DMS79 treated with DMSO at 0.1 percent for 48 hours (cell line): ENCODE measurements at regions not wholly inside any gene's neighbourhood (a gene's known extent, or its start where the extent isn't known, plus 50 kb on each side); places are given as distances from the start of the nearest gene placed in this dataset.

ENCODE experiments used
- DNase-seq: peaks from one replicate; lab custom pipeline; 2025; lab: John Stamatoyannopoulos, UW

DNA sequence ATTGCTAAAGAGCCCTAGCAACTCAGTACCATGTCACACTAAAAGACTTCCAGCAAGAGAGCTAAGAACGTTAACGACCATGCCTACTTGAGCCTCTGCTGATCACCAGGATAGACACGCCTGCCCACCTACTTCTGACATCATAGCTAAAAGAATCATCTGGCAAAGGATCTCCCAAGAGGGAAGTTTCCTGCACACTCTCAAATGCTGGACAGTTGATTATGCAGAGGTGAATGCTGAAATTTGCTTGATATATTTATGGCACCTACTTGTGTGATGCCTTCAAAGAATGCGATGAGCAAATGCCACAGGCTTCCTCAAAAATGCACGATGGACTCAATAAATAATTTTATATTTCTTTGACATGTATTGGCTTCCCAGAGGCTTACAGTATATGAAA, 113.6 kb downstream of the GALC start:
- no peak for DNase-seq

- DNase-seq = no peak
These were observed 114.0 kb downstream of the GALC start for GRCh38 chr14:87878959-87879358.

- DNase-seq = no peak
These were observed 115.1 kb downstream of the GALC start for GRCh38 chr14:87877877-87878276.

DNA sequence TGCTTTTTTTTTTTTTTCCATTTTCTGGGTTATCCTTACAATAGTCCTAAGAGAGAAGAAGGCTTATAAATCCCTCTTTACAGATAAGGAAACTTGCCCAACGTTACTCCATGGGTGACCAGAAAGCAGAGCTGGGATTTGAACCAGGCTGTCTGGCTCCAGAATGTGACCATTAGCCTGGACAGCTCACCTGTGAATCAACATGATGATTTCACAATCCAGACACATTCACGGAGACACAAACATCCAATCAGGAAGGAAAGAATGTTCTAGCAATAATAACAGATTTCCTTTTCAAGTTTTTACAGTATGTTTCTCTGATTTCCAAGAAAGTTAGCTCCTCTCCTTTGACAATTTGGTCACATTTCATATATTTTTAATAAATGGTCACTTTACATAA, 118.3 kb downstream of the GALC start:
- DNase-seq = no peak

- no peak for DNase-seq
These were observed 119.2 kb downstream of the GALC start for GRCh38 chr14:87873741-87874140.

DNA sequence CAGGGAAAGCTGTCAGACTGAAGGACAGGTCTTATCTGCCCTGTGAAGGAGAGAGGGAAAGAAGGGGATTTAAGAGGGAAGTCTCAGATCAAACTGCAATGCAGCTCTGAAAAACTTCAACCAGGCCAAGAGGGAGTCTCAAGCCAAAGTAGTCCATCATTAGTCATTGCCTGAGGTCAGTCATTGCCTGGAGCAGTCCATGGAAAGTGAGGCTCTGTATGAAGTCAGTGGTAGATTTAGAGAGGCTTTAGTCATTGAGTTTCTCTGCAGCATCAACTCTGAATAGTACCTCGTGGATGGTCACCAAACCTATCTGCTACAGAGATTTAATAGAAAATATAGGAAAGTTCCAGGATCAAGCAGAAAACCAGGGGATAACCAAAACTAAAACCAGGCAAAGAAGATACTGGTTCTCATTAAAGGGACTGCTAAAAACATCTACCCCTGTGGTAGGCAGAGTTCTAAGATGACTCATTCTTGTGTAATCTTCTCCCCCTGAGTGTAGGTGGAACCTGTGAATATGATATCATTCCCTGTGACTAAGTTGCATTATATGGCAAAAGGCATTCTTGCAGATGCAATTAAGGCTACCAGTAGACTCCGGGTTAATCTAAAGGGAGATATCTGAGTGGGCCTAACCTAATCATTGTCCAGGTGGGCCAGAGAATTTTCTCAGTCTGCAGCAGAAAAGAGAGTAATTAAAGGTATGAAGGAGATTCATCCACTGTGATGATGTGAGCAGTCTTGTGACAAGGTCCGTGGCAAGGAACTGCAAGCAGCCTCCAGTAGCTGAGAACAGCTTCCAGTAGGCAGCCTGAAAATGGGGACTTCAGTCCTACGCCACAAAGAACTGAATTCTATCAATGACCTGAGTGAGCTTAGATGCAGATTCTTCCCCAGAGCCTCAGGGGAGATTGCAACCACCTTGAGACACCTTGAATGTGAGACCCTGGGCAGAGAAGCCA, 123.1 kb downstream of the GALC start:
- no peak for DNase-seq

DNA sequence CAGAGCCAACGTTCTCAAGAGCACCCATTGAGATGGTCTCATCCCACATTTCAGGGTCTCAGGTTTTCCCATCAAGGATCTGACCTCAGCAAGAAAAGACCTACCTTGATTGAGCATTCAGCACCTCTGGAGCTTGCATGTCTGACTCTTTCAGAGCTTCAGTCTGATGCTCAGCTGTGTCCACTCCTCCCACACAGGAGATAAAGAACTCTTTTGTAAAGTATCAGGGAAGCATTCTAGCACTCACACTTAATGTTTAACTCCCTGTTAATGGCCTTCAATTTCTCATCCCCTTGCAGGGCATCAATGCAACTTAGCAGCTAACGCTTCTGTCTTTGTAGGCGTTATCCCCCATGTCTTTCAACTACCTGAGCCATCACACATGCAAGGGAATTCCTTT, 124.1 kb downstream of the GALC start:
- DNase-seq = no peak

- no peak for DNase-seq
These were observed 126.9 kb downstream of the GALC start for GRCh38 chr14:87866116-87866515.

DNA sequence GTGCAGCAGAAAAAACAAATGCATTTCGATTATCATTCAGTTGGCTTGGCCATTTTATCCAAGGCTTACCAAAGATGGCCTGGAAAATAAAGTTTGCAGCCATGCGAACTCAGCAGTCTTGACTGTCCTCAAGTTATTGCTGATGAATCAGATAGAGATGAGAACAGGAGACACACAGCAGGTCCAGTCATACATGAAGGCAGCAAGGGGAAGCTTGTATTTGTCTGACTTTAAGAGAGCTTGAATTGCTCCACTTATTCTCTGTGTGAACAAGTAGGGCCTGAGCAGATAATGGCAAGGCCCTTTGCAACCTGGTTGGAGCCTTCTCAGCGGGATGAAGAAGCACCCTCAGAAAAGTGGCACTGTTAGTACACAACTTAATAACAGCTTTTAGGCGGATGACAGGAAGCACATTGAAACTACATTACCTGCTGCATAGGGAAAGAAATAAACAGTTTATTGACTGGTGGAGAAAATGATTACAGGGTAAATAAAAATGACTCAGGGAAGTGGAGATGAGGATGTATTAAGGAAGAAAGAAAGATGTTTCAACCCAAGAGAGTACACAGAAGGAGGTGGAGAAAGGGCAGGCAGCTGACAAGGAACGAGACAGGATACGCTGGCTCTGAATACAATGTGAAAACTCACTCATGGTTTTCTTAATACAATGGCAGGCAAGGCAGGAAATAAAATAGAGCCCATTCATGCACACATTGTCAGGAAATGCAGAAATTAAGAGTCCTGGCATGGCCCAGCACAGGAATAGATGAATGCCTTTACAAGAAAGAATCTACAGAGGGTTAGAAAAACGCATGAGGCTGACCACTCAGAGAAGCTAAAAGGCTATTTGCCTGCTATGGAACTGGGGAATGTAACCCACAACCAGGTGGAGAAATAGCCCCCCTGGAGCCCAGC, 128.4 kb downstream of the GALC start:
- no peak for DNase-seq

GRCh38 chr14:87863047-87863446, 129.9 kb downstream of the GALC start:
- DNase-seq = no peak

DNA sequence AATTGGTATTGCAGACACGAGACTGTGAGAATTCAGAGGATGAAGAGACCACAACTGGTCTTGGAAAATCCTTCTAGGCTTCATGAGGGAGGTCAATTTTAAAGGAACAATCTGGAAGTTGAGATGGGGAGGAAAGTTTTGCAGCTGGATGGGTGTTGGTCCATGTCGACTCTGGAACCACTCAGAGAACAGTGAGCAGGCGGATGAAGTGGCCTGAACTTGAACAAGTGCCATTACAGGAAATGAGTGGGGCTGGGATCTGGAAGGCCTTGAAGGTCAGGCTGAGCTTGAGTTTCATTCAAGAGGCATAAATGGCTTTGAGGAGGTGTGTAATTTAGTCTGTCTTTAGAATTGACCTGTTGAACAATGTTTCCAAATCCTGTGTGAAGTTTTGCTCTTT, 140.9 kb downstream of the GALC start:
- DNase-seq = peak; percentile 20

DNA sequence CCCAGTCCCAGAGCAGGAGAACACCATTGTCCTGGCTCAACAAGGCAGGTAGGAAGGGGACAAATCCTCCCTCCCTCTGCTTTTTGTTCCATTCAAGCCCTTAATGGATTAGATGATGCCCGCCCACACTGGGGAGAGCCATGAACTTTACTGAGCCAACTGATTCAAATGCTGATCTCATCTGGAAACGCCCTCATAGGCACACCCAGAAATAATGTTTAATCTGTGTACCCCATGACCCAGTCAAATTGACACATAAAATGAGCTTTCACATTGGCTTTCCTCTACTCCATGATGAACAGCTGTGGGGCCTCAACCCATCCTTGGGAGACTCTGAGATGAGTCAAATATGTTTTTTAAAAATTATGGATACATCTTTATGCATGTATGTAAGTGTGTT, 141.8 kb downstream of the GALC start:
- DNase-seq = no peak

DNA sequence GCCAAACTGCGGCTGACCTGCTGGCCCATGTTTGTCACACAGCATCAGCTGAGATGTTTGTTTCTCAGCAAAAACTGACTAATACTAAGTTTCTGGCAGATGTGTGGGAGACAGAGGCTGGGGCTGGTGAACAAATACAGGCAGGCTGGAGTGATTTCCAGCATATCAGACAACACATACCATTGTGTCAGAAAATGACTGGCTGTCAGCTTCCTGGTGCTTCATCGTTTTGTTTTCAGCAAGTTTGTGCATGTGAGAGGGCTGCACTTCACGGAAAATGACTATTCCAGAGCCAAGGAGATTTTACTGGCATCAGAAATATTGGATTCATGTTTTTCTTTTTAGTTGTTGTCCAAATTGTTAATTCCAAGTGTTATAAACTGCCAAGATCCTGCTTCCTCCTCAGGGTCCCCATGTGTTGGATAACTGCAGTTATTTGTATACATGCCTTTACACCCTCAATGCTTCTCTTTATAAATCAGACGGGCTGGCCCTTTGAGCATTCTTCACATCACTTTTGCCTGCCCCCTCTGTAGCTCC, 145.7 kb downstream of the GALC start:
- no peak for DNase-seq

GRCh38 chr14:87840906-87841305, 152.1 kb downstream of the GALC start:
- no peak for DNase-seq

DNA sequence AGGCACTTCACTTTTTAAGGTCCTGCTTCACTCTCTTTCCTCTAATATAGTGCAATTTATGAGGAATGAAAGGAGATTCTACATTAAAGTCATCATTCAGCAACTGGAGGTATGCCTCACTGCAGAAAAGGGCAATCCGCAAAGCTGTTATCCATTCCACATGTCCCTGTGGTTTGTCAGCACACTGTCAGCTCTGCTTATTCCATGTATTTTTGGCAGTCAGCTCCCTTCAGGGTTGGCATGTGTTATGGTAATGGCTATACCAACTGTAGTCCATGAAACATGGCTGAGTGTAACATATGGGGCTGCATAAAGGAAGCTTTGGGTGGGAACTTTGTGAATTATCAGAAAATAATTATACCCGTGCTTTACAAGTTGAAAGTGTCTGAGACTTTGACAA, 154.1 kb downstream of the GALC start:
- DNase-seq = no peak

DNA sequence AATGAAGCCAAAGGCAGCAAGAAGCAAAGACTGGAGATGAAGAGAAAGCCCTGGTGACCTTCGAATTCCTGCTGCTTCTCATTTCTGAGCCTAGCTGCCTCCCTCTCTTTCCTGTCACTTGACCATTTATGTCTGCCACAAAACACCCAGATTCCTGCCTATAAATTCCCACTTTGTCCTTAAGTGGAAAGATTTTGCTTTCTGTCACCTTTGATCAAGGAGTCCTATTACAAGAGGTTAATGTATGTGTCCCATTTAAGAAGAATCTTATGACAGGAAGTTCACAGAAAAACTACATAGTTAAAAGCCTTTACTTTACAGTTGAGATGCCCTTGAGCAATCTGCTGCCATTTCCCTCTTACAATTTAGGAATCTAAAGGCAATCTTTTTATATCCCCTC, 155.7 kb downstream of the GALC start:
- no peak for DNase-seq

DNA sequence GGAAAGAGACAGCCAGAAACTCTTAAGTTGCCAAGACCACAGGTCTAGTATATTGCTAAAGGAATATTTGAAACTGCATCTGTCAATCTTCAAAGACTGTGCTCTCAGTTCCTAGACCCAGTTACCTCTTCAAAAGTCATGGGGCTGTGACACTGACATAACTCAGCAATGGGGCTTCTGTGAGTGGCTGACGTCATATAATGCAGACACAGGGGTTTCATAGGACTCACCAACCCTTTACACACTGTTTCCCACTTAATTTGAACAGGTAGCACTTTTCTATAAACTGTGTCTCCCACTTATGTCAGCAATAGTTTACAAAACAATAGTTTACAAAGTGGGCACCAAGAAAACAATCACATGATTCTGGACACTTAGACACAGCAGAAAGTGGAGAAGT, 158.4 kb downstream of the GALC start:
- DNase-seq = no peak

DNA sequence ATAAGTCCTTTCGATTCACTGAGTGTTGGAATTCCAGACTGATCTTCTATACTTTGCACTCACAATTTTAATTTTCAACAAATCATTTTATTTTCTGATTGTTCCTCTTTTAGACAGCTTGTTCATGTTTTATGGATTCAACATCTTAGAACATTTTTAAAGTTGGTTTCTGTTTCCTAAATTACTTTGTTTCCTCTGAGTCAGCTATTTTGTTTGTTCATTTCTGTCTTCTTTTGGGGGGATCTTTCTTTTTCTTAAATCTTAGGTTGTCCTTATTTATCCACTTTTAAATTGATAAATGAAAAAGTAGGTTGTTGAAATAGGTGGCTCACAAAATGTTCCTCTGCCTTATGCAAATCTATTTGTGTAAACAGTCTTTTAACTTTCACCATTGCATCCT, 160.0 kb downstream of the GALC start:
- no peak for DNase-seq

- DNase-seq = no peak
These were observed 162.4 kb downstream of the GALC start for GRCh38 chr14:87830443-87831096.

DNA sequence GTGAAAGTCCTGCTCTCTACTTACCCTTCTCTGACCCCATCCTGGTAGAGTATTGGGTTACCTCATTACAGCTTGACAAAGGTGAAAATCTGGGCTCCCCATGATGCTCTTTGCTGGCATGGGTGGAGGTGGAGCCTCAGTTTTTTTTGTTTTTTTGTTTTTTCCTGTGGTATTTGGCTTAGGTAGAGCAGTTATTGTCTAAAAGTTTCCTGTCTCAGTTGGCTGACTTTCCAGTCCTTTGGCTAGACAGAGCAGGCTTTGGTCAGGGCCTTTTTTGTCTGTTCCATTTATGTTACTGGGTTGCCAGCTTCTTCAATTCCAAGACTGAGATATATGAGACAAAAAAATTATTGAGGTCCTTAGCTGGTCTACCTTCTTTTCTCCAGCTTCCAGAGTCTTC, 163.4 kb downstream of the GALC start:
- DNase-seq = no peak

- DNase-seq = no peak
These were observed 168.7 kb downstream of the GALC start for GRCh38 chr14:87824266-87824665.

DNA sequence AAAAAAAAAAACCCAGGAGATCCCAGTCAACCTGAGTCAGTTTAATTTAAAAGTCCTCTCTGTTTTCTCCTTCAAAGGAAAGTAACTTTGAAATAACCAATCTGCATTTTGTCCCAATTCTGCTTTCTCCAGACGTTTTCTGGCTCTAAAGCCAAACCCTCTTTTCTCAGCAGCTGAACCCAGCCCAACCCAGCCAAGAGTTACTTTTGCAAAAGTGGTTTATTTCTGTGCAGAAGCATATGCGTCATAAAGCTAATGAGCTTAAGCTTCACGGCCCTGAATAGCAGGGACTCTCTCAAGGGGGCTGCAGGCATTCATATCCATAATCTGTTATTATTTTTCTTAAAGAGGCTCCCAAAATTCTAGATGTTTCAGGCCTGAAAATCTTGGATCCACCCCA, 176.6 kb downstream of the GALC start:
- DNase-seq = no peak
